ENCODE measurements at regions not wholly inside any gene's neighbourhood (a gene's known extent, or its start where the extent isn't known, plus 50 kb on each side); places are given as distances from the start of the nearest gene placed in this dataset.

GRCh38 chr13:47680748-47681147 lies 320.3 kb downstream of the SUCLA2 start:
- no peak for TF ChIP-seq CTCF (IDR thresholded peaks at IDR 0.05; ENCODE audit: poor library complexity, severe bottlenecking)
- Histone ChIP-seq H3K4me3 (ENCODE audit: severe bottlenecking) (no peak overlapping the region), H3K4me1 (ENCODE audit: insufficient read depth, poor library complexity, severe bottlenecking) (peaks cover 12% of the 10 kb centered on the region), H3K27me3 (ENCODE audit: insufficient read depth, poor library complexity, severe bottlenecking) (no peaks in the 10 kb centered on the region), H3K36me3 (ENCODE audit: low read depth) (no peaks in the 10 kb centered on the region), H3K27ac (ENCODE audit: poor library complexity, severe bottlenecking) (no peak overlapping the region), H3K9me3 (ENCODE audit: severe bottlenecking) (no peaks in the 10 kb centered on the region)
- DNase-seq (ENCODE audit: low spot score) (no peak), ATAC-seq (ENCODE audit: low read depth) (peak; percentile 53; the same call in 2 of the 3 replicates)

DNA sequence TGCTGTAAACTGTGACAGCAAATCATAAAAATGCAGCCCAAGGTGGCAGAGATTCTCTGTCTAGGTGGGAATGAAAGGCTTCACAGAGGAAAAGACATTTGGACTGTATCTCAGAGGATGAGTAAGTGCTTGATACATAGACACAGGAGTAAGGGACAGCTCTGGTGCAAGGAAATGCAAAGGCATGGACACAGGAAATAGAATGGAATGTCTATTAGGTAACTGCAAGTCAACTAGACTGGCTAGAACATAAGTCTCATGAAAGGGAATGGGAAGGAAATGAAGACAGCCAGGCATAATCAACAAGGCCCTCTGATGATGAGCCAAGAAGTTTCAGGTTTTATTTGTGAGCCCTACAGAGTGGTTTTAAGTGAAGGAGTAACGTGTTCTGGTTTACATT lies 321.7 kb downstream of the SUCLA2 start:
- H3K4me1 ChIP-seq (ENCODE audit: insufficient read depth, poor library complexity, severe bottlenecking), result peaks cover 12% of the 10 kb centered on the region
- peak; percentile 91 for ATAC-seq (ENCODE audit: low read depth)
- no peaks in the 10 kb centered on the region for H3K9me3 ChIP-seq (ENCODE audit: severe bottlenecking)
- no peak overlapping the region for H3K27ac ChIP-seq (ENCODE audit: poor library complexity, severe bottlenecking)
- H3K36me3 ChIP-seq (ENCODE audit: low read depth), result no peaks in the 10 kb centered on the region
- no peak overlapping the region for H3K4me3 ChIP-seq (ENCODE audit: severe bottlenecking)
- DNase-seq (ENCODE audit: low spot score), result no peak
- TF ChIP-seq CTCF (IDR thresholded peaks at IDR 0.05; ENCODE audit: poor library complexity, severe bottlenecking), result no peak
- H3K27me3 ChIP-seq (ENCODE audit: insufficient read depth, poor library complexity, severe bottlenecking), result no peaks in the 10 kb centered on the region

DNA sequence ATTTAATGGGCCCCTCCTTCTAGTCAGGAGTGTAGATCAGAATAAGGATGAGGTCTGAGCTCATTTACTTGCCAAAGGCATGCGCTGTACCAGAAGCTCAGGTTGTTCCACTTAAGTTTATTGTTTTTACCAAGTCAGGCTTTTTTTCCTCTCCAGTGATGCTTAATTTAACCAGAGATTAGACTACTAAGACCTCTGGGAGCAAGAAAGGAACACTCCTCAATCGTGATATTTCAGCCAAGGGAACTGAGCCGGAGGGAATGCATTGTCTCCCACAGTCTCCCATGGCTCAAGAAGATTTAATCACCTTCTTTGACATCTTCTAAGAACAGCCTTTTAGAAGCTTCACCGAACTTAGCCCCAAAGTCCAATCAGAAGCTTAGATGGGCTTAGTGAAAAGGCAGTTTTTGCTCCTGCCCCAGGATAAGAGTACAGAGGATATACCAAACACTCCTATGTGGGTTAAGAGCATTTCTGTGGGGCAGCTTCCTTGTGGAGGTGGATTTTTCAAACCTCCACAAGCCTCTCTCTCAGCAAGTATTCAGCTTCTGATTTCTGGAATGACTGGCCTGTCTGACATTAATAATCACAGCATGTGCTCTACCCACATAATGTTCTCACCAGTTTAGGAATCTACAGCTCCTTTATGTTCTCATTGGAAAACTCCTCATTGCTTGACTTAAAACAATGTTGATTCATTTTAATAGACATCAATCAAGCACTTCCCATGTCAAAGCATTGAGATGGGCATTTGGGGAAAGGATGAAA lies 322.7 kb downstream of the SUCLA2 start:
- Histone ChIP-seq H3K36me3 (ENCODE audit: low read depth) (no peaks in the 10 kb centered on the region), H3K27me3 (ENCODE audit: insufficient read depth, poor library complexity, severe bottlenecking) (no peaks in the 10 kb centered on the region), H3K4me3 (ENCODE audit: severe bottlenecking) (no peak overlapping the region), H3K4me1 (ENCODE audit: insufficient read depth, poor library complexity, severe bottlenecking) (peaks cover 12% of the 10 kb centered on the region), H3K9me3 (ENCODE audit: severe bottlenecking) (no peaks in the 10 kb centered on the region), H3K27ac (ENCODE audit: poor library complexity, severe bottlenecking) (no peak overlapping the region)
- no peak for TF ChIP-seq CTCF (IDR thresholded peaks at IDR 0.05; ENCODE audit: poor library complexity, severe bottlenecking)
- DNase-seq (ENCODE audit: low spot score) (no peak), ATAC-seq (ENCODE audit: low read depth) (no peak)

- H3K4me1 ChIP-seq (ENCODE audit: insufficient read depth, poor library complexity, severe bottlenecking), result peaks cover 11% of the 10 kb centered on the region
- no peak for DNase-seq (ENCODE audit: low spot score)
- H3K9me3 ChIP-seq (ENCODE audit: severe bottlenecking), result no peaks in the 10 kb centered on the region
- no peaks in the 10 kb centered on the region for H3K27me3 ChIP-seq (ENCODE audit: insufficient read depth, poor library complexity, severe bottlenecking)
- no peak for TF ChIP-seq CTCF (IDR thresholded peaks at IDR 0.05; ENCODE audit: poor library complexity, severe bottlenecking)
- no peak for ATAC-seq (ENCODE audit: low read depth)
- H3K36me3 ChIP-seq (ENCODE audit: low read depth), result no peaks in the 10 kb centered on the region
- H3K4me3 ChIP-seq (ENCODE audit: severe bottlenecking), result no peak overlapping the region
- no peak overlapping the region for H3K27ac ChIP-seq (ENCODE audit: poor library complexity, severe bottlenecking)
Observed at GRCh38 chr13:47675871-47676270, 325.2 kb downstream of the SUCLA2 start.

All from RWPE2 (cell line).